ENCODE measurements at regions not wholly inside any gene's neighbourhood (a gene's known extent, or its start where the extent isn't known, plus 50 kb on each side); places are given as distances from the start of the nearest gene placed in this dataset.
"Not testable (repeated sequence)": the region's sequence is repeated elsewhere in the genome, so short reads cannot be mapped to it uniquely, and the experiment has no call there.

- Histone ChIP-seq H3K9me3 (ENCODE audit: control insufficient read depth, low read length) (no peaks in the 10 kb centered on the region), H3K4me3 (ENCODE audit: insufficient read depth, low read depth, low read length, poor library complexity, severe bottlenecking) (no peak overlapping the region), H3K4me1 (ENCODE audit: control insufficient read depth, insufficient read depth, low read length, poor library complexity, severe bottlenecking) (no peaks in the 10 kb centered on the region), H3K27ac (ENCODE audit: insufficient read depth, low read length, poor library complexity, severe bottlenecking) (no peak overlapping the region), H3K36me3 (ENCODE audit: control insufficient read depth, insufficient read depth, low read length) (peaks cover 17% of the 10 kb centered on the region), H3K27me3 (replicated peaks; ENCODE audit: control insufficient read depth, insufficient read depth, low read length, poor library complexity, severe bottlenecking) (no peaks in the 10 kb centered on the region)
- no peak for DNase-seq
Measured at GRCh38 chr7:149559711-149560110, 62.1 kb upstream of the ZNF746 start.

- no peaks in the 10 kb centered on the region for H3K4me1 ChIP-seq (ENCODE audit: control insufficient read depth, insufficient read depth, low read length, poor library complexity, severe bottlenecking)
- peaks cover 13% of the 10 kb centered on the region for H3K36me3 ChIP-seq (ENCODE audit: control insufficient read depth, insufficient read depth, low read length)
- H3K27me3 ChIP-seq (replicated peaks; ENCODE audit: control insufficient read depth, insufficient read depth, low read length, poor library complexity, severe bottlenecking), result no peaks in the 10 kb centered on the region
- no peak for DNase-seq
- no peak overlapping the region for H3K4me3 ChIP-seq (ENCODE audit: insufficient read depth, low read depth, low read length, poor library complexity, severe bottlenecking)
- no peak overlapping the region for H3K27ac ChIP-seq (ENCODE audit: insufficient read depth, low read length, poor library complexity, severe bottlenecking)
- H3K9me3 ChIP-seq (ENCODE audit: control insufficient read depth, low read length), result no peaks in the 10 kb centered on the region
Measured at GRCh38 chr7:149558149-149558861, 60.7 kb upstream of the ZNF746 start.

GRCh38 chr7:149556525-149556924 is 58.9 kb upstream of the ZNF746 start:
- H3K4me1 ChIP-seq (ENCODE audit: control insufficient read depth, insufficient read depth, low read length, poor library complexity, severe bottlenecking), result not testable (repeated sequence)

GRCh38 chr7:149554821-149555220 is 57.2 kb upstream of the ZNF746 start:
- H3K4me3 ChIP-seq (ENCODE audit: insufficient read depth, low read depth, low read length, poor library complexity, severe bottlenecking); H3K4me1 ChIP-seq (ENCODE audit: control insufficient read depth, insufficient read depth, low read length, poor library complexity, severe bottlenecking); H3K27me3 ChIP-seq (replicated peaks; ENCODE audit: control insufficient read depth, insufficient read depth, low read length, poor library complexity, severe bottlenecking); DNase-seq; H3K9me3 ChIP-seq (ENCODE audit: control insufficient read depth, low read length); H3K27ac ChIP-seq (ENCODE audit: insufficient read depth, low read length, poor library complexity, severe bottlenecking): not testable (repeated sequence)
- H3K36me3 ChIP-seq (ENCODE audit: control insufficient read depth, insufficient read depth, low read length), result peaks cover 34% of the 10 kb centered on the region

More at GRCh38 chr7:149556525-149556924, 58.9 kb upstream of the ZNF746 start:
- DNase-seq; H3K27me3 ChIP-seq (replicated peaks; ENCODE audit: control insufficient read depth, insufficient read depth, low read length, poor library complexity, severe bottlenecking); H3K9me3 ChIP-seq (ENCODE audit: control insufficient read depth, low read length); H3K4me3 ChIP-seq (ENCODE audit: insufficient read depth, low read depth, low read length, poor library complexity, severe bottlenecking); H3K27ac ChIP-seq (ENCODE audit: insufficient read depth, low read length, poor library complexity, severe bottlenecking): not testable (repeated sequence)
- peaks cover 21% of the 10 kb centered on the region for H3K36me3 ChIP-seq (ENCODE audit: control insufficient read depth, insufficient read depth, low read length)

- not testable (repeated sequence) for H3K4me1 ChIP-seq (ENCODE audit: control insufficient read depth, insufficient read depth, low read length, poor library complexity, severe bottlenecking); H3K4me3 ChIP-seq (ENCODE audit: insufficient read depth, low read depth, low read length, poor library complexity, severe bottlenecking); H3K27me3 ChIP-seq (replicated peaks; ENCODE audit: control insufficient read depth, insufficient read depth, low read length, poor library complexity, severe bottlenecking); H3K9me3 ChIP-seq (ENCODE audit: control insufficient read depth, low read length); DNase-seq; H3K27ac ChIP-seq (ENCODE audit: insufficient read depth, low read length, poor library complexity, severe bottlenecking)
- H3K36me3 ChIP-seq (ENCODE audit: control insufficient read depth, insufficient read depth, low read length), result peaks cover 42% of the 10 kb centered on the region
Measured at GRCh38 chr7:149553991-149554390, 56.4 kb upstream of the ZNF746 start.

GRCh38 chr7:149552799-149553198 is 55.2 kb upstream of the ZNF746 start:
- H3K27ac ChIP-seq (ENCODE audit: insufficient read depth, low read length, poor library complexity, severe bottlenecking), result no peak overlapping the region
- DNase-seq, result no peak
- no peaks in the 10 kb centered on the region for H3K9me3 ChIP-seq (ENCODE audit: control insufficient read depth, low read length)
- no peaks in the 10 kb centered on the region for H3K4me1 ChIP-seq (ENCODE audit: control insufficient read depth, insufficient read depth, low read length, poor library complexity, severe bottlenecking)
- H3K36me3 ChIP-seq (ENCODE audit: control insufficient read depth, insufficient read depth, low read length), result peaks cover 41% of the 10 kb centered on the region
- no peak overlapping the region for H3K4me3 ChIP-seq (ENCODE audit: insufficient read depth, low read depth, low read length, poor library complexity, severe bottlenecking)
- H3K27me3 ChIP-seq (replicated peaks; ENCODE audit: control insufficient read depth, insufficient read depth, low read length, poor library complexity, severe bottlenecking), result no peaks in the 10 kb centered on the region
